Neural cell (in vitro differentiated cells): ENCODE measurements at regions not wholly inside any gene's neighbourhood (a gene's known extent, or its start where the extent isn't known, plus 50 kb on each side); places are given as distances from the start of the nearest gene placed in this dataset.

Source experiments
- H2AFZ ChIP-seq: fragments of 200-600, 300-800 bp; sonication (generic), shearing (Covaris generic); 2 replicates; pipeline ENCODE4 v1.6.0; 2014; ENCODE audit warnings: low read depth, mild to moderate bottlenecking, antibody characterized with exemption, low read length, moderate library complexity
- H3F3A ChIP-seq: fragments of 200-600 bp; shearing (Covaris generic); 2 replicates; pipeline ENCODE4 v1.6.1; 2016; ENCODE audit warnings: mild to moderate bottlenecking, moderate library complexity, mixed read lengths, antibody characterized with exemption, low read length; ENCODE audit not compliant: insufficient read depth, poor library complexity, severe bottlenecking
- H3K27ac ChIP-seq: fragments of 200-600, 300-800 bp; sonication (generic), shearing (Covaris generic); 2 replicates; pipeline ENCODE4 v1.5.1; 2014; ENCODE audit warnings: mild to moderate bottlenecking, low read length, moderate library complexity
- H3K27me3 ChIP-seq: fragments of 300-800, 200-600 bp; sonication (generic), shearing (Covaris generic); 2 replicates; pipeline ENCODE4 v1.6.0; 2014; ENCODE audit warnings: mild to moderate bottlenecking, low read depth, low read length, moderate library complexity; ENCODE audit not compliant: insufficient read depth
- H3K36me3 ChIP-seq: fragments of 300-800, 200-600 bp; sonication (generic), shearing (Covaris generic); 2 replicates; pipeline ENCODE4 v1.5.1; 2014; ENCODE audit warnings: mild to moderate bottlenecking, antibody characterized with exemption, low read length, moderate library complexity; ENCODE audit not compliant: insufficient read depth
- H3K4me2 ChIP-seq: fragments of 300-800, 200-600 bp; sonication (generic), shearing (Covaris generic); 2 replicates; pipeline ENCODE4 v1.6.0; 2014; ENCODE audit warnings: mild to moderate bottlenecking, low read length
- H3K4me3 ChIP-seq: fragments of 300-800, 200-600 bp; sonication (generic), shearing (Covaris generic); 2 replicates; pipeline ENCODE4 v1.5.1; 2014; ENCODE audit warnings: mild to moderate bottlenecking, low read length, moderate library complexity
- H3K79me2 ChIP-seq: fragments of 200-600 bp; shearing (Covaris generic); replicated peaks from 2 replicates; pipeline ENCODE4 v1.6.0; 2014; ENCODE audit warnings: mild to moderate bottlenecking, low read length, moderate library complexity; ENCODE audit not compliant: insufficient read depth
- H3K9ac ChIP-seq: fragments of 300-800, 200-600 bp; sonication (generic), shearing (Covaris generic); 2 replicates; pipeline ENCODE4 v1.6.1; 2016; ENCODE audit warnings: mild to moderate bottlenecking, low read length, mixed read lengths
- H3K9me2 ChIP-seq: fragments of 200-600 bp; shearing (Covaris generic); 2 replicates; pipeline ENCODE4 v1.6.1; 2016; ENCODE audit warnings: mild to moderate bottlenecking, low read length, mixed read lengths; ENCODE audit not compliant: insufficient read depth
- H3K9me3 ChIP-seq: fragments of 200-600, 300-800 bp; sonication (generic), shearing (Covaris generic); 2 replicates; pipeline ENCODE4 v1.6.1; 2016; ENCODE audit warnings: mild to moderate bottlenecking, mixed run types, low read length, moderate library complexity, mixed read lengths
- H4K20me1 ChIP-seq: fragments of 200-600 bp; shearing (Covaris generic); 2 replicates; pipeline ENCODE4 v1.6.1; 2016; ENCODE audit warnings: mild to moderate bottlenecking, mixed run types; ENCODE audit not compliant: insufficient read depth
- EP300 ChIP-seq: fragments of 450-650 bp; conservative IDR thresholded peaks from 2 replicates; pipeline ENCODE4 v1.6.1; 2014; ENCODE audit warnings: antibody characterized with exemption, mild to moderate bottlenecking, moderate library complexity; ENCODE audit not compliant: poor library complexity, severe bottlenecking
- EZH2 ChIP-seq: fragments of 200-600, 300-800 bp; shearing (Covaris generic), sonication (generic); IDR thresholded peaks from 2 replicates; pipeline ENCODE4 v1.6.1; 2014; ENCODE audit warnings: antibody characterized with exemption, low read length, borderline replicate concordance, mild to moderate bottlenecking; ENCODE audit not compliant: insufficient read depth, poor library complexity, severe bottlenecking
- MXI1 ChIP-seq: fragments of 450-650 bp; conservative IDR thresholded peaks from 2 replicates; pipeline ENCODE4 v1.6.1; 2014; ENCODE audit warnings: antibody characterized with exemption, mild to moderate bottlenecking; ENCODE audit not compliant: poor library complexity, severe bottlenecking
- POLR2AphosphoS5 ChIP-seq: IDR thresholded peaks from 2 replicates; pipeline ENCODE4 v1.6.1; 2012
- RAD21 ChIP-seq: fragments of 450-650 bp; conservative IDR thresholded peaks from 2 replicates; pipeline ENCODE4 v1.6.1; 2014; ENCODE audit warnings: antibody characterized with exemption, mild to moderate bottlenecking, moderate library complexity
- SMC3 ChIP-seq: fragments of 450-650 bp; conservative IDR thresholded peaks from 2 replicates; pipeline ENCODE4 v1.6.1; 2014; ENCODE audit warnings: antibody characterized with exemption, mild to moderate bottlenecking, moderate library complexity; ENCODE audit not compliant: poor library complexity
- TAF1 ChIP-seq: IDR thresholded peaks from 2 replicates; pipeline ENCODE4 v1.6.1; 2012; ENCODE audit warnings: low read depth
- TF ChIP-seq, protein P1 (sequence below): fragments of 450-650 bp; IDR thresholded peaks from 2 replicates; pipeline ENCODE4 v1.5.1; 2014; ENCODE audit warnings: antibody characterized with exemption, mild to moderate bottlenecking, moderate library complexity; ENCODE audit not compliant: poor library complexity, severe bottlenecking
- TF ChIP-seq, protein P2 (sequence below): IDR thresholded peaks from 2 replicates; pipeline ENCODE4 v1.6.1; 2012; ENCODE audit warnings: borderline replicate concordance

DNA sequence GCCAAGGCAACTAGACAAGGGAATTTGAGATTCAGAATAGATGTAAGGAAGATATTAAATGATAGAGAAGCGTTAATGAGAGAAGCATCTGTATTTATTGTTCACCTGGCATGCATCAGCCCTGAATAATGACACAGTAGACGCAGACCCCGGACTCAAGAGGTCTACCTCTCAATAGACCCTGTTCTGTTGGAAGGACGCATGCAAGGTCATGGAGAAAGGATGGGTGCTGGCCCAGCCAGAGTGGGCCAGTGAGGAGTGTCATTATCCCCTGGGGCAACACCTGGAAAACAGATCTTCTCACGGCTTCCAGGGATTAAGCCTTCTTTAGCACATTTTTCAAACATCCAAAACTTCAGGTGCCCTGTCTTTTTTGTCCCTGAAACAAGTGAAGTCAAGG lies 461.0 kb downstream of the EIPR1 start:
- no peaks in the 10 kb centered on the region for H3F3A ChIP-seq
- no peaks in the 10 kb centered on the region for H3K9me2 ChIP-seq
- TF ChIP-seq POLR2AphosphoS5, result no peak
- no peak for TF ChIP-seq EZH2
- TF ChIP-seq, protein P1, sequence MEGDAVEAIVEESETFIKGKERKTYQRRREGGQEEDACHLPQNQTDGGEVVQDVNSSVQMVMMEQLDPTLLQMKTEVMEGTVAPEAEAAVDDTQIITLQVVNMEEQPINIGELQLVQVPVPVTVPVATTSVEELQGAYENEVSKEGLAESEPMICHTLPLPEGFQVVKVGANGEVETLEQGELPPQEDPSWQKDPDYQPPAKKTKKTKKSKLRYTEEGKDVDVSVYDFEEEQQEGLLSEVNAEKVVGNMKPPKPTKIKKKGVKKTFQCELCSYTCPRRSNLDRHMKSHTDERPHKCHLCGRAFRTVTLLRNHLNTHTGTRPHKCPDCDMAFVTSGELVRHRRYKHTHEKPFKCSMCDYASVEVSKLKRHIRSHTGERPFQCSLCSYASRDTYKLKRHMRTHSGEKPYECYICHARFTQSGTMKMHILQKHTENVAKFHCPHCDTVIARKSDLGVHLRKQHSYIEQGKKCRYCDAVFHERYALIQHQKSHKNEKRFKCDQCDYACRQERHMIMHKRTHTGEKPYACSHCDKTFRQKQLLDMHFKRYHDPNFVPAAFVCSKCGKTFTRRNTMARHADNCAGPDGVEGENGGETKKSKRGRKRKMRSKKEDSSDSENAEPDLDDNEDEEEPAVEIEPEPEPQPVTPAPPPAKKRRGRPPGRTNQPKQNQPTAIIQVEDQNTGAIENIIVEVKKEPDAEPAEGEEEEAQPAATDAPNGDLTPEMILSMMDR, result no peak
- no peak for TF ChIP-seq SMC3
- no peak for TF ChIP-seq EP300
- no peak for TF ChIP-seq TAF1
- TF ChIP-seq RAD21, result no peak
- TF ChIP-seq, protein P2, sequence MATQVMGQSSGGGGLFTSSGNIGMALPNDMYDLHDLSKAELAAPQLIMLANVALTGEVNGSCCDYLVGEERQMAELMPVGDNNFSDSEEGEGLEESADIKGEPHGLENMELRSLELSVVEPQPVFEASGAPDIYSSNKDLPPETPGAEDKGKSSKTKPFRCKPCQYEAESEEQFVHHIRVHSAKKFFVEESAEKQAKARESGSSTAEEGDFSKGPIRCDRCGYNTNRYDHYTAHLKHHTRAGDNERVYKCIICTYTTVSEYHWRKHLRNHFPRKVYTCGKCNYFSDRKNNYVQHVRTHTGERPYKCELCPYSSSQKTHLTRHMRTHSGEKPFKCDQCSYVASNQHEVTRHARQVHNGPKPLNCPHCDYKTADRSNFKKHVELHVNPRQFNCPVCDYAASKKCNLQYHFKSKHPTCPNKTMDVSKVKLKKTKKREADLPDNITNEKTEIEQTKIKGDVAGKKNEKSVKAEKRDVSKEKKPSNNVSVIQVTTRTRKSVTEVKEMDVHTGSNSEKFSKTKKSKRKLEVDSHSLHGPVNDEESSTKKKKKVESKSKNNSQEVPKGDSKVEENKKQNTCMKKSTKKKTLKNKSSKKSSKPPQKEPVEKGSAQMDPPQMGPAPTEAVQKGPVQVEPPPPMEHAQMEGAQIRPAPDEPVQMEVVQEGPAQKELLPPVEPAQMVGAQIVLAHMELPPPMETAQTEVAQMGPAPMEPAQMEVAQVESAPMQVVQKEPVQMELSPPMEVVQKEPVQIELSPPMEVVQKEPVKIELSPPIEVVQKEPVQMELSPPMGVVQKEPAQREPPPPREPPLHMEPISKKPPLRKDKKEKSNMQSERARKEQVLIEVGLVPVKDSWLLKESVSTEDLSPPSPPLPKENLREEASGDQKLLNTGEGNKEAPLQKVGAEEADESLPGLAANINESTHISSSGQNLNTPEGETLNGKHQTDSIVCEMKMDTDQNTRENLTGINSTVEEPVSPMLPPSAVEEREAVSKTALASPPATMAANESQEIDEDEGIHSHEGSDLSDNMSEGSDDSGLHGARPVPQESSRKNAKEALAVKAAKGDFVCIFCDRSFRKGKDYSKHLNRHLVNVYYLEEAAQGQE, result no peak
- no peak for TF ChIP-seq MXI1
- H3K36me3 ChIP-seq, result no peaks in the 10 kb centered on the region
- no peaks in the 10 kb centered on the region for H3K79me2 ChIP-seq
- H3K4me2 ChIP-seq, result no peak overlapping the region
- no peaks in the 10 kb centered on the region for H3K27me3 ChIP-seq
- no peak overlapping the region for H3K4me3 ChIP-seq
- no peak overlapping the region for H3K27ac ChIP-seq
- H2AFZ ChIP-seq, result no peak overlapping the region
- no peak overlapping the region for H3K9ac ChIP-seq
- H4K20me1 ChIP-seq, result no peaks in the 10 kb centered on the region
- peaks cover 4% of the 10 kb centered on the region for H3K9me3 ChIP-seq

DNA sequence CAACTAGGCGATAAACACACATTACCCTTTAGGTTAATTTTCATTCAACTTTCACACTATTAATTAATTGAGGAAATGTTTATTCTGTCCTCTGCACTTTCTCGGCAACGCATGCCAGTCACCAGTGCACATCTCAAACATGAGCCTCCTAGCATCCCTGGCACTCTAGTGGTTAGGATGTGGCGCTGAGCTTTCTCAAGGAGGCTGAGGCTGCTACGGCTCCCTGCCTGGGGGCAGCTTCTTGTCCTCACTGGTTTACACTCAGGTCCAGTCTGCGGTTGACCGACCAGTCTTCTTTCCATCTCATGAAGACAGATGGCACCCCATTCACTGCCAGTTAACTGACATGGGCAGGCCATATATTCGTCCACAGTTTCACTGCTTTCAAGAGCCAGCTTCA lies 463.4 kb downstream of the EIPR1 start:
- Histone ChIP-seq H3K27ac (no peak overlapping the region), H3K79me2 (no peaks in the 10 kb centered on the region), H3K9me2 (no peaks in the 10 kb centered on the region), H3F3A (no peaks in the 10 kb centered on the region), H3K36me3 (no peaks in the 10 kb centered on the region), H3K9ac (no peak overlapping the region), H3K9me3 (peaks cover 4% of the 10 kb centered on the region), H4K20me1 (no peaks in the 10 kb centered on the region), H3K4me3 (no peak overlapping the region), H2AFZ (no peak overlapping the region), H3K27me3 (no peaks in the 10 kb centered on the region), H3K4me2 (no peak overlapping the region)
- TF ChIP-seq TAF1, result no peak

DNA sequence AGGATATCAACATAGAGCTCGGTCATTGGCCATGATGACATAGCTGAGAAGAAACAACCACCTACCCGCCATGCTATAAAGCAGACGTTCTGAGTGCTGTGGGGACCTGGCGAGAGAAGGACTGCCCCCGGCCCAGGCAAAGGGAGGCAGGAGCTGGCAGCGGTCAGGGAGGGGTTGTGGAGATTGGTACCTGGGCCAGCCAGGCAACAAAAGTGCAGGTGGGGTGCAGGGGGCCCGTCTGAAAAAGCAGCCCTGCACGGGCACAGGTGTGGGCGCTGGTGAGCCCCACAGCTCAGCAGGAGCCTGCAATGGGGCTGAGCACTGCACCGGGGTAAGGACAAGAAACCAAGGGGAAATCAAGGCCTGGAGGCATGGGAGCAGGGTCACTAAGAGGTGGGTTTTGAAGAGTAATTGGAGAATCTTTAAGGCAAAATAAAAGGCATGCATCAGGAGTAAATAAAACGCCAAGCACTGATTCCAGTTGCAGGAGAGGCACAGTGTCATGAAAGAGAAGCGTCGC lies 464.0 kb downstream of the EIPR1 start:
- Histone ChIP-seq H3K9me2 (no peaks in the 10 kb centered on the region), H3F3A (no peaks in the 10 kb centered on the region), H3K4me3 (no peak overlapping the region), H3K27ac (no peak overlapping the region), H3K27me3 (no peaks in the 10 kb centered on the region), H3K9me3 (peaks cover 4% of the 10 kb centered on the region), H4K20me1 (no peaks in the 10 kb centered on the region), H3K79me2 (no peaks in the 10 kb centered on the region), H2AFZ (no peak overlapping the region), H3K4me2 (no peak overlapping the region), H3K36me3 (no peaks in the 10 kb centered on the region), H3K9ac (no peak overlapping the region)
- TF ChIP-seq RAD21 (no peak), EZH2 (no peak), SMC3 (no peak)
- TF ChIP-seq, protein P1, result no peak
